Thoracic aorta (tissue), 2 donors: ENCODE measurements at regions not wholly inside any gene's neighbourhood (a gene's known extent, or its start where the extent isn't known, plus 50 kb on each side); places are given as distances from the start of the nearest gene placed in this dataset.

Experiments used
- ATAC-seq: fragments of 150-250 bp; one replicate; pipeline ENCODE4 v1.8.0; 2017; ENCODE audit warnings: low read depth; ENCODE audit not compliant: insufficient number of reproducible peaks, low FRiP score
- DNase-seq: peaks from one replicate; pipeline ENCODE4 v3.0.0-alpha.2; 2020; ENCODE audit warnings: low spot score
- H3K27ac ChIP-seq, 2 donors: fragments of 200-600 bp; sonication (generic); 1 replicate in 1 of 2; 2 replicates in 1 of 2; pipeline ENCODE4 v1.5.1; 2016; ENCODE audit warnings: mild to moderate bottlenecking in 2 of 2, moderate library complexity in 2 of 2
- H3K27me3 ChIP-seq: fragments of 200-600 bp; sonication (generic); replicated peaks from 2 replicates; pipeline ENCODE4 v1.6.0; 2016; ENCODE audit warnings: mild to moderate bottlenecking; ENCODE audit not compliant: insufficient read depth
- H3K36me3 ChIP-seq: fragments of 200-600 bp; sonication (generic); one replicate; pipeline ENCODE4 v1.5.1; 2016
- H3K4me1 ChIP-seq, 2 donors: fragments of 200-600 bp; sonication (generic); 1 replicate in 1 of 2; 2 replicates in 1 of 2; pipeline versions ENCODE4 v1.5.1 to v1.6.0; 2016; ENCODE audit warnings: low read depth in 2 of 2, mild to moderate bottlenecking in 1 of 2; ENCODE audit not compliant: control insufficient read depth in 1 of 2
- H3K4me3 ChIP-seq: fragments of 200-600 bp; sonication (generic); 2 replicates; pipeline ENCODE4 v1.5.1; 2016; ENCODE audit warnings: mild to moderate bottlenecking
- H3K9me3 ChIP-seq: fragments of 200-600 bp; sonication (generic); 2 replicates; pipeline ENCODE4 v1.5.1; 2016
- CTCF ChIP-seq: fragments of 200-600 bp; sonication (generic); IDR thresholded peaks from one replicate; pipeline ENCODE4 v1.5.1; 2019; ENCODE audit warnings: antibody characterized with exemption

DNA sequence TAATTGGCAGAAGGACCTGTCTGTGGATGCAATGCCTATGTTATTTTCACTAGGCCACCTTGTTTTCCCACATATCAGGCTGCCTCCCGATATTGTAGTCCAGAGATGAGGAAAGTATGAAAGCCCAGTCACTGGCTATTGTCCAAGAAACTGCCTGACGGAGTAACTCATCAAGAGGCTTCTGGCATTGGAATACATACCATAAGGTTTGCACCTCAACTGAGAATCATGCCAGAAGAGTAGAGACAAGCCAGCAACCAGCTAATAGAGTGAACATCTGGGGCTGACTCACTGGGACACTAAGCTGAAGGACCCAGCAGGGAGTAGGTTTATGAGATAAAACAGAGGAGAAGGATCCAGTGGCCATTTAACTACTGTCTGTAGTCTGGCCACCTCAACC is 137.2 kb upstream of the FST start:
- Histone ChIP-seq H3K27me3 (no peaks in the 10 kb centered on the region), H3K9me3 (no peaks in the 10 kb centered on the region), H3K4me3 (no peak overlapping the region), H3K36me3 (no peaks in the 10 kb centered on the region), H3K27ac (peak overlapping the region in 1 of 2 donors; percentile 1), H3K4me1 (peaks cover 0 to 23% of the 10 kb centered on the region in 2 donors)
- DNase-seq: no peak
- ATAC-seq: no peak
- TF ChIP-seq CTCF: no peak

- Histone ChIP-seq H3K27ac (no peak overlapping the region), H3K36me3 (no peaks in the 10 kb centered on the region), H3K9me3 (no peaks in the 10 kb centered on the region), H3K4me3 (no peak overlapping the region), H3K4me1 (peaks cover 3 to 17% of the 10 kb centered on the region in 2 donors), H3K27me3 (no peaks in the 10 kb centered on the region)
- DNase-seq (no peak), ATAC-seq (no peak)
- TF ChIP-seq CTCF: no peak
These were observed 130.1 kb upstream of the FST start for GRCh38 chr5:53350368-53350767.

DNA sequence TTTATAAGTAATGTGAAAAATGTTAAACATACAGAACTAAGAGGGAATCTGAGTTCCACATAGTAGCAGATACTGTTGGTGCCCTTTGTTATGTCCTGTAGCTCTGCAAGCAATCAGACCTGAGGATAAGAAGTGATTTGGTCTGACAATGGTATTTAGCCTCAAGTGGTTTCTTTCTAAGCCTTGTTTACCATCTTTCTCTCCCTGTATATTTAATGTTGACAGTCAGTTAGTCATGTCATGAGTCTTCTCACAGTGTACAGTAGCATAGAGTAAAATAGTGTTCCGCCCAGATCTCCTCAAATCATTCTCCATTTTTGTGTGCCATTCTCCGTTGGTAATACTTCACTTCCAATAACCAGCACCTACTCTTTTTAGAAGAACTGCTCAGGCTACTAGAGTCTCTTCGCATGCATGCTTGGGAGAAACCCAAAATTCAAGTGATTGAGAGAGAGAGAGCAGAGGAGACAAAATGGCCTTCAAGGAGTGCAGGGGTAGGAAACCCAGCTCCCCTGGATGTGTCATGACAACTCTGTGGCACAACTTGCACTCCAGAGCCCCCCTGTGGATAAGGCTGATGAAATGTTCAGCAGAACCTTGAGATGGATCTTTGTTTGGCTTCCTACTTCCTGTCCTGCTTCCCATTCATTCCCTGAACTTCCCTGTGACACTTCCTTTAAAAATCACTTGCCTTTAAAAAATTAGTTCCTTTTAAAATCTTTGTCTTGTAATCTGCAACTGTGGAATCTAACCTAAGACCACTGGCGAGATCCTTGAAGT is 129.2 kb upstream of the FST start:
- H3K4me3 ChIP-seq: no peak overlapping the region
- TF ChIP-seq CTCF: no peak
- DNase-seq (no peak), ATAC-seq (no peak)
- no peaks in the 10 kb centered on the region for H3K36me3 ChIP-seq
- H3K27me3 ChIP-seq: no peaks in the 10 kb centered on the region
- H3K9me3 ChIP-seq: no peaks in the 10 kb centered on the region
- peaks cover 11 to 19% of the 10 kb centered on the region in 2 donors for H3K4me1 ChIP-seq
- H3K27ac ChIP-seq: no peak overlapping the region

DNA sequence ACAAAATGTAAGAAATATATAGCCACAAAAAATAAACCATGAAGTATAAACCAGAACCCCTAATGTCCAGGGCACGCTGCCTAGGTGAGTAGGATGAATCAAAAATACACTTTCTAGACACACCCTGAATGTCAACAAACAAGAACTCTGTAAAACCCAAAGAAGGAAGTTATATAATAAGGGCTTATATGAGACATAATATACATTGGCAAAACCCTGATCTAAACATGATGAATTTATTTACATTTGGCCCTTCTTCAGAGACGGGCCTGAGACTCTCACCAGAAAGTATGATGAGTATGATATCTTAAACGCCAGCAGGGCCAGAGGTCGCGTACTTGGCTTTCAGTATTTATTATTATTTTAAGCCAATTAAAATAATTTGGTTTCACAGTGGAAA is 125.1 kb upstream of the FST start:
- ATAC-seq (no peak), DNase-seq (no peak)
- Histone ChIP-seq H3K4me1 (peaks cover 27 to 40% of the 10 kb centered on the region in 2 donors), H3K36me3 (no peaks in the 10 kb centered on the region), H3K4me3 (no peak overlapping the region), H3K27me3 (no peaks in the 10 kb centered on the region), H3K27ac (peak overlapping the region in 1 of 2 donors; percentile 61), H3K9me3 (no peaks in the 10 kb centered on the region)
- no peak for TF ChIP-seq CTCF

DNA sequence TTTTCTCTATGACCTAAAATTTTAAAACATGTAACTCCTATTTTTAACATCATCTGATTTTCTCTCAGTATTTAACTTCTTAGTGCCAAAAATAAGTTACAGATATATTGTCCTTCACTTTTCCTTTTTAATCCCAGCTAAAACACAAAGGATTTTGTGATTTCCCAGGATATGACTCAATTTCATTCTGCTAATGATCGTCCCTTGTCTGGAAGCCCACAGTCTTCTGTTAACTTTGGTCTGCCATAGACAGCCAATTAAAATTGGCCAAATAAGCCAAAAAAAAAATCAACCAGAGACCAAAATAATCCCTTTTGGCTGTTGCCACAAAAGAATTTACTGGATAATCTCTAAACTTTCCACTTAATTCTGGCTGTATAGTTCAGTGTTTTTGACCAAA is 124.5 kb upstream of the FST start:
- DNase-seq (no peak), ATAC-seq (no peak)
- Histone ChIP-seq H3K9me3 (no peaks in the 10 kb centered on the region), H3K36me3 (no peaks in the 10 kb centered on the region), H3K27ac (peak overlapping the region in 1 of 2 donors; percentile 61), H3K4me3 (no peak overlapping the region), H3K27me3 (no peaks in the 10 kb centered on the region), H3K4me1 (peaks cover 33 to 44% of the 10 kb centered on the region in 2 donors)
- no peak for TF ChIP-seq CTCF
